ACC112 (cell line): ENCODE measurements at regions not wholly inside any gene's neighbourhood (a gene's known extent, or its start where the extent isn't known, plus 50 kb on each side); places are given as distances from the start of the nearest gene placed in this dataset.

Source experiments
- H2AFZ ChIP-seq: fragments of 200-600 bp; sonication (generic); one replicate; pipeline ENCODE4 v1.6.0; 2017; ENCODE audit warnings: antibody characterized with exemption, low read length; ENCODE audit not compliant: unreplicated experiment
- H3K27ac ChIP-seq: fragments of 200-600 bp; sonication (generic); 2 replicates; pipeline ENCODE4 v1.5.1; 2014; ENCODE audit warnings: low read depth, mild to moderate bottlenecking, antibody characterized with exemption, low read length, moderate library complexity
- H3K27me3 ChIP-seq: fragments of 200-600 bp; sonication (generic); 2 replicates; pipeline ENCODE4 v1.6.1; 2014; ENCODE audit warnings: mild to moderate bottlenecking, antibody characterized with exemption, low read length, moderate library complexity, mixed read lengths; ENCODE audit not compliant: insufficient read depth
- H3K36me3 ChIP-seq: fragments of 200-600 bp; sonication (generic); 2 replicates; pipeline ENCODE4 v1.6.1; 2016; ENCODE audit warnings: mild to moderate bottlenecking, antibody characterized with exemption, low read length, moderate library complexity, mixed read lengths; ENCODE audit not compliant: insufficient read depth
- H3K4me1 ChIP-seq: fragments of 200-600 bp; sonication (generic); one replicate; pipeline ENCODE4 v1.6.1; 2016; ENCODE audit warnings: low read length, mixed read lengths; ENCODE audit not compliant: insufficient read depth, unreplicated experiment, control insufficient read depth
- H3K4me3 ChIP-seq: fragments of 200-600 bp; sonication (generic); 2 replicates; pipeline ENCODE4 v1.5.1; 2014; ENCODE audit warnings: mild to moderate bottlenecking, low read depth, low read length
- H3K79me2 ChIP-seq: fragments of 200-600 bp; sonication (generic); one replicate; pipeline ENCODE4 v1.6.0; 2016; ENCODE audit warnings: low read length; ENCODE audit not compliant: control insufficient read depth, unreplicated experiment, insufficient read depth

DNA sequence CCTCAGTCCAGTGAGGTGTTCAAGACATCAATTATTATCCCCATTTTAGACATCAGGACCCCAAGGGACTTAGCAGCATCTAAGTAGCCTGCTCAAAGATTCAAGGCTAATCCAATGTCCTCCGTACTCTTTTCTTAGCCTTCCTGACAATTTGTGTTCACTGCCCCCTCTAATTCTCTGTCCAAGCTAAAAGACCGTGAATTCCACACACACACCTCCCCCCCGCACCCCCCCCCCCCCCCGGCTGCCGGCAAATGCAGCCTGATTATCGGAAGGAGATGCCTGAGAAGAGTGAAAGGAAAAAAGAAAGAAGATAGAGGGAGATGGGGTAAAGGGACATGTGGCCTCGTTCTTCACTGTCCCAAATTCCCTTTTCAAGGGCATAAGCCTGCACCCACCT is 58.1 kb upstream of the NLK start:
- H3K27me3 ChIP-seq: no peaks in the 10 kb centered on the region
- peaks cover 13% of the 10 kb centered on the region for H3K4me1 ChIP-seq
- H3K4me3 ChIP-seq: no peak overlapping the region
- H3K79me2 ChIP-seq: no peaks in the 10 kb centered on the region
- no peak overlapping the region for H2AFZ ChIP-seq
- H3K27ac ChIP-seq: no peak overlapping the region
- no peaks in the 10 kb centered on the region for H3K36me3 ChIP-seq

DNA sequence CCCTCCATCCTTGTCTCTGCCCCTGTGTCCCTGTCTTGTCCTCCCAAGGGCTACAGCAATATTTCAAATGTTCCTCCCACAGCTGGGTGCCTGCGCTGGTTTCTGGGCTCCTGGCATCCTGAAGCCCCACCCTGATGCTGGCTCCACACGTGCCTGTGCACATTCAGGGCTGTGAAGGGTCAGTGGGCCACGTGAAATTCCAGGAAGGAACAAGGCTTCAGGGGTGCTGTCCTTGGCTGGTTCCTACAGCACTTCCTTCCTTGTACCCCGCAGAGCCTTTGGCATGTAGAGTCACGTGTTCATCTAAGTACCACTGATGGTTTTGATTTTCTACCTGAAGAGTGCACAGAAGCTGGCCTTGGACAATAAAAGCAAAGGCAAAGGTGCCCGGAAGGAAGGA is 57.7 kb upstream of the NLK start:
- H3K27me3 ChIP-seq: no peaks in the 10 kb centered on the region
- H3K79me2 ChIP-seq: no peaks in the 10 kb centered on the region
- no peak overlapping the region for H3K4me3 ChIP-seq
- H3K27ac ChIP-seq: no peak overlapping the region
- H3K4me1 ChIP-seq: peaks cover 12% of the 10 kb centered on the region
- no peaks in the 10 kb centered on the region for H3K36me3 ChIP-seq
- H2AFZ ChIP-seq: no peak overlapping the region

DNA sequence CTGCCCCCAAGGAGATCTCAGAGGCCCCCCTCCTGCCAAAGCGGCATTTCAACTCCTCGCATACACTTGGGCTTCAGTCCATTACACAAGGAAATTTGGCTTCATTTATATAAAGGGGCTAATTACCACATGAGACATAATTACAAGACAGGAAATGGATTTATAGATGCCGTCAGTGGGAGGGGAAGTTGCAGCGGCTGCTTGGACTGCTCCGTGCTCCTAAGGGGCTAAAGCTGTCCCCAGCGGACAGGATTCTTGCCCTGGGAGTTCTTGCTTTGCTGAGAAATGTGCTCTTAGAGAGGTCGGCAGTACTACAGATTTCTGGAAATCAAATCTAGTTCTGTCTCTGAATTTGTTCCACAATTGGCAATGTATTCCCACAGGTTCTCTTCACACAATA is 57.2 kb upstream of the NLK start:
- Histone ChIP-seq H3K27ac (no peak overlapping the region), H3K27me3 (no peaks in the 10 kb centered on the region), H3K4me1 (peaks cover 10% of the 10 kb centered on the region), H3K79me2 (no peaks in the 10 kb centered on the region), H2AFZ (no peak overlapping the region), H3K36me3 (no peaks in the 10 kb centered on the region), H3K4me3 (no peak overlapping the region)

DNA sequence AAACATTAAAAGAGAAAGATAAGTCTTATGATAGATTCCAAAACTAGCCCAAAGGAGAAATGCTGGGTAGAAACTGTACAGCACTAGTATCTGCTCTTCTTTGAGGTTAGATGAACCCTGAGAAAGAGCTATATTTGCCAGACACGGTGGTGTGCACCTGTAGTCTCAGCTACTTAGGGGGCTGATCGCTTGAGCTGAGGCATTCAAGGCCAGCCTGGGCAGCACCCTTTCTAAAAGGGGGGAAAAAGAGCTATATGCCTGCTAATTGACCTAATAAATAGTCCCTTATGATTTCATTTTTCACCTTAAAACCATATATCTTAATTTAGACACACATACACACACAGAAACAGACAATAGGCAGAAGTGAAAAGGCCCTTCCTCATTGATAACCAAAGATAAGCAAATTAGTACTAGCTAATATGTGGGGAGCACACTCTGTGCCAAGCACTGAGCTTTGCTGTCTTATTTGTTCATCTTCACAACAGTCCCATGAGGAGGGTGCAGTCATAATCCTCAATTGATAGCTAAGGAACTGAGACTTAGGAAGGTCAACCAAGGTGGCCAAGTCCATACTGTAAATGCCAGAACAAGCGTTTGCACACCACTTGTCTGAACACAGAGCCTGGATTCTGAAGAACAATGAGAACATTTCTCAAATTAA is 56.6 kb upstream of the NLK start:
- no peak overlapping the region for H2AFZ ChIP-seq
- peaks cover 7% of the 10 kb centered on the region for H3K4me1 ChIP-seq
- H3K36me3 ChIP-seq: no peaks in the 10 kb centered on the region
- H3K27me3 ChIP-seq: no peaks in the 10 kb centered on the region
- no peak overlapping the region for H3K27ac ChIP-seq
- H3K4me3 ChIP-seq: no peak overlapping the region
- no peaks in the 10 kb centered on the region for H3K79me2 ChIP-seq

DNA sequence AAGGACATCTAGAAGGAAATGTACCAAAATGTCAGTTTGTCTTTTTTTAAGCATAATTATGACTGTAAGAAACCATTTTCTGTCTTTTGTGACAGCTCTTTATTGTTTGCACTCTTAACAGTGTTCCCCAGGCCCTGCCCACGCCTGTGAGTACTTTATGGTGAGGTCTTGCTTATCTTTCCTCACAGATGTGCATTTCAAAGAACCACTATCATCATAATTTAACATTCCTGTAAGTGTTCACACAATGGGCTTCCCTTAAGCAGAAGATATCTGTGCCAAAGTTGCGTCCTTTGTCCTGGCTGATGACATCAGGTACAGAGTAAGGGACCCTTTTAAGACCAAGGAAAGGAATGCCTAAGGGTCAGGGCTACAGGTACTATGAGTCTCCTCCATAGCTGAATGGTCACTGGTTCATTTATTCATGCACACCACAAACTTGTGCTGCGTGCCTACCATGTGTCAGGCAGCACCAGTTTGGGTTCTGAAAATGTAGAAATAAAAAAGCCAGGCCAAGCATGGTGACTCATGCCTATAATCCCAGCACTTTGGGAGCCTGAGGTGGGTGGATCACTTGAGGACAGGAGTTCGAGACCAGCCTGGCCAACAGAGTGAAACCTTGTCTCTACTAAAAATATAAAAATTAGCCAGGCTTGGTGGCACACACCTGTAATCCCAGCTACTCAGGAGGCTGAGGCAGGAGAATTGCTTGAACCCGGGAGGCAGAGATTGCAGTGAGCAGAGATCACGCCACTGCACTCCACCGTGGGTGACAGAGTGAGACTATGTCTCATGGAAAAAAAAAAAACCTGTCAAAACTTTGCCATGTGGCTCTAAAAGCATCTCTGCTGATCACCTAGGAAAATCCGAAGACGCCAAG is 55.4 kb upstream of the NLK start:
- Histone ChIP-seq H3K79me2 (no peaks in the 10 kb centered on the region), H2AFZ (no peak overlapping the region), H3K36me3 (no peaks in the 10 kb centered on the region), H3K4me1 (peaks cover 7% of the 10 kb centered on the region), H3K27ac (no peak overlapping the region), H3K27me3 (no peaks in the 10 kb centered on the region), H3K4me3 (no peak overlapping the region)

DNA sequence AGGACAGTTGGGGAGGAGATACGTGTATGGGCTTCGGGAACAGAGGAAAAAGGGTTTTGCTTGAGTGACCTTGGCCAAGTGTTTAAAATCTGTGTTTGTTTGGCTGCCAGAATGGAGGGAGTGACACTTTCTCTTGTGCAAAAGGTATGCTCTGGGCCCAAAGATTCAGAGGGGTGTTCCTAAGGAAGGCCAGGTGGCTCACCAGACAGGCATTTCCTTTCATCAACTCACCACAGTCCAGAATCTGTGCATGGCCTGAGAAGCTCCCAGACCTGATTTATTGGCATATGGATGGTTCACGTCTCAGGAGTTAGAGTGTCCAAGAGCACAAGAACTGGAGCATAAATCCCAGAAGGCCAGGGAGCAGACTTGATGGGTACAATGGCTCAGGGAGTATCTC is 53.4 kb upstream of the NLK start:
- no peak overlapping the region for H2AFZ ChIP-seq
- H3K4me3 ChIP-seq: no peak overlapping the region
- no peaks in the 10 kb centered on the region for H3K36me3 ChIP-seq
- no peak overlapping the region for H3K27ac ChIP-seq
- H3K27me3 ChIP-seq: no peaks in the 10 kb centered on the region
- H3K4me1 ChIP-seq: peaks cover 7% of the 10 kb centered on the region
- no peaks in the 10 kb centered on the region for H3K79me2 ChIP-seq

DNA sequence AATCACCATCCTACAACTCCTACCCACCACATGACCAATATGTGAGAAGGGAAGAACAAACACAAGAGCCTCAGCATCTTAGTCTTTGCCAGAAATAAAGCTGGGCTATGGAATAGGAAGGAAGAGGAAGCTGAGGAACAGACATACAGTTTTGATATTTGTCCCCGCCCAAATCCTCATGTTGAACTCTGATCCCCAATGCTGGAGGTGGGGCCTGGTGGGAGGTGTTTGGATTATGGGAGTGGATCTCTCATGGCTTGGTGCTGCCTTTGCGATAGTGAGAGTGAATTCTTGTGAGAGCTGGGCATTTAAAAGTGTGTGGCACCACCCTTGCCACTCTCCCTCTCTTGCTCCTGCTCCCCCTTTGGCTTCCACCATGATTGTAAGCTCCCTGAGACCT is 52.4 kb upstream of the NLK start:
- H3K4me1 ChIP-seq: peaks cover 9% of the 10 kb centered on the region

DNA sequence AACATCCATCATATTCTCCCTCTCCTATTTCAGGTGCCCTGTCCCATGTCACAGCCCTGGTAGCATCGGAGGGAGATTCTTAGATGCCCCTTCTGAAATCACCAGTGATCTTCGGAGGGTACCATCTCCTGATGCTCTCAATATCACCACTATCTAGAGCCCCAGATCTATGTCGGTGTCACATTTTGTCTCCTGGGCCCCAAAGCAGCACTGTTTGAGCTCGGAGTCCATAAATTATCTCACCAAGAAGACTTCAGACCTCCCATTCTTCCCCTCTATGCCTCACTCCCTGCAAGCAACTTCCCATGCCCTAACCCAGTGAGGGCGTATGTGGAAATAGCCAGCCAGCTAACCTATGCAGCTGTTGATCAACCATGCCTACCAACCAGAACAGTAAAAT is 51.5 kb upstream of the NLK start:
- no peak overlapping the region for H2AFZ ChIP-seq
- H3K36me3 ChIP-seq: no peaks in the 10 kb centered on the region
- no peaks in the 10 kb centered on the region for H3K79me2 ChIP-seq
- H3K27ac ChIP-seq: no peak overlapping the region
- H3K4me1 ChIP-seq: peaks cover 16% of the 10 kb centered on the region
- H3K4me3 ChIP-seq: no peak overlapping the region
- H3K27me3 ChIP-seq: no peaks in the 10 kb centered on the region

More for the DNA sequence above, 52.4 kb upstream of the NLK start:
- Histone ChIP-seq H3K27me3 (no peaks in the 10 kb centered on the region), H2AFZ (no peak overlapping the region), H3K4me3 (no peak overlapping the region), H3K79me2 (no peaks in the 10 kb centered on the region), H3K27ac (no peak overlapping the region), H3K36me3 (no peaks in the 10 kb centered on the region)

DNA sequence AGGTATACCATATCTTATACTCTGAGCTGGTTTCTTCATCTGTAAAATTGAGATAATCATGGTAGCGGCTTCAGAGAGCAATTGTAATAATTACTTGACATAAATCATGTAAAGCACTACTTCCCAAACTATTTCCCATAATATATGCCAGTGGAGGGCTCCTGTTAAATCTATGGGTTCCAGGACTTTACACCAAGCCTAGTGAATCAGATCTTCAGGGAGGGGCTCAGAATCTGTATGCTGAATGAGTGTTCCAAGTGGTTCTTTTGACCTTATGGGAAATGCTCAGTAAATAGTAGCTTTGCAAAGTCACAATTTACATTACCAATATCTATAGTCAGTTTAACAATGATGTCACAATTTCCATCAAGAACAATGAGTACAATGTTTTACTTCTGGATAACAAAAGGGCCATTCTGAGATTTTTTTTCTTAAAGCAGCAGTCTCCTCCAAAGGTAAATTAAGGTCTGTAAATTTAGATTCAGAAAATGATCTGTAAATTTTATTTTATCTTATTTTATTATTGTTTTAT is 50.9 kb upstream of the NLK start:
- H3K4me1 ChIP-seq: peaks cover 19% of the 10 kb centered on the region
- no peak overlapping the region for H3K27ac ChIP-seq
- no peaks in the 10 kb centered on the region for H3K27me3 ChIP-seq
- H3K79me2 ChIP-seq: no peaks in the 10 kb centered on the region
- no peaks in the 10 kb centered on the region for H3K36me3 ChIP-seq
- no peak overlapping the region for H3K4me3 ChIP-seq
- no peak overlapping the region for H2AFZ ChIP-seq
